Tibial nerve (tissue), 3 donors: ENCODE measurements at regions not wholly inside any gene's neighbourhood (a gene's known extent, or its start where the extent isn't known, plus 50 kb on each side); places are given as distances from the start of the nearest gene placed in this dataset.

Experiments used
- CTCF ChIP-seq, 5 experiments: fragments of 200-600 bp in 3 of 5; fragments of 450-650 bp in 2 of 5; sonication (generic) in 3 of 5; IDR thresholded peaks; one replicate each; pipeline ENCODE4 v1.5.1; 2016 to 2019; ENCODE audit warnings: antibody characterized with exemption in 5 of 5, mild to moderate bottlenecking in 3 of 5, moderate library complexity in 2 of 5
- POLR2A ChIP-seq, 2 donors: fragments of 450-650 bp; IDR thresholded peaks; one replicate each; pipeline ENCODE4 v1.6.1; 2017; ENCODE audit warnings: antibody characterized with exemption in 2 of 2, mild to moderate bottlenecking in 2 of 2, moderate library complexity in 2 of 2

GRCh38 chr20:4488407-4489339, 197.6 kb upstream of the PRNP start:
- TF ChIP-seq CTCF (IDR thresholded peaks at IDR 0.05) (no peak), POLR2A (IDR thresholded peaks at IDR 0.05) (no peak)
